ENCODE measurements at regions not wholly inside any gene's neighbourhood (a gene's known extent, or its start where the extent isn't known, plus 50 kb on each side); places are given as distances from the start of the nearest gene placed in this dataset.

GRCh38 chr14:84527706-84528105 lies 1002.2 kb upstream of the FLRT2 start:
- no peak for DNase-seq

DNA sequence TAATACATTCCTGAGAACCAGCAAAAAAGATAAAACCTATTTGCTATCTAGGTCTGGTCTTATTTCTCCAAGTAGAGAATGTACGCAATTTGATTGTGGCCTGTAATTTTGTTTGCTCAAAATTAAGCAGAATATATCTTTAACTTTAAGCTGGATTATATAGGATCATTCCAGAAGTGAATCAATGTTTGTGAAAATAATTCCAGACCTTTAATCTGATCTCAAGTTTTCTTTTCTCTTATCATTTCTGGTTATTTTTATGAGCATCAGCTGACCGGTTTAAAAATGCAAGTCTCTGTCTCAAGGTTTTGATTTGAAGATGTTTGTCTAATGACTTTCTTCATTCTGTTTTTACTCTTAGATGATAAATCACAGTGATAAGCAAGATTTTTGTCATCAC lies 997.9 kb upstream of the FLRT2 start:
- DNase-seq, result no peak

DNA sequence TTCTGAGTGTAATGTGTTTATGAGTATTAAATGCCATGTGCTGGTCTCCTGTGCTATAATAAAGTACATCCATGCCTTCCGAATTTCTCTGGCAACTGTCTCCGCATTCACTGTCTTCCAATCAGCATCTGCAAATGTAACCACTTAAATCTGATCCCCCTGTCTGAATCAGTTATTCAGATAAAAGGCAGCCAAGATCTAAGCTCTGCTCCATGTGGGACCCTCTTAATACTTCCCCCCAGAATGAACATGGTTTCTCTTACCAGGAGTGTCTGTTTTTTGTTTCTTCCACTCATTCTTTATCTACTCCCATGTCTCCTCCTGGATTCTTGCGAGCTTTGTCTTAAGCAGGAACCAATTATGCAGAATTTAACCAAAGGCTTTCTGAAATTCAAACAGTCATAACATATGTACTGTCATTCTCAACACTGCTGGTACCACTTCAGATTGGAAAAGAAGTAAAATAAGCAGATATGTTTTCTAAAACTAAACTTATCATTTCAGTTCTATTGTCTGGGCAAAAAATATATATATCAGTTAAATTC lies 996.7 kb upstream of the FLRT2 start:
- DNase-seq, result no peak

GRCh38 chr14:84533791-84534190 lies 996.2 kb upstream of the FLRT2 start:
- DNase-seq, result no peak

- DNase-seq, result no peak
Measured at GRCh38 chr14:84535484-84535883, 994.5 kb upstream of the FLRT2 start.

- DNase-seq, result no peak
Measured at GRCh38 chr14:84535976-84536375, 994.0 kb upstream of the FLRT2 start.

GRCh38 chr14:84541018-84541417 lies 988.9 kb upstream of the FLRT2 start:
- no peak for DNase-seq

DNA sequence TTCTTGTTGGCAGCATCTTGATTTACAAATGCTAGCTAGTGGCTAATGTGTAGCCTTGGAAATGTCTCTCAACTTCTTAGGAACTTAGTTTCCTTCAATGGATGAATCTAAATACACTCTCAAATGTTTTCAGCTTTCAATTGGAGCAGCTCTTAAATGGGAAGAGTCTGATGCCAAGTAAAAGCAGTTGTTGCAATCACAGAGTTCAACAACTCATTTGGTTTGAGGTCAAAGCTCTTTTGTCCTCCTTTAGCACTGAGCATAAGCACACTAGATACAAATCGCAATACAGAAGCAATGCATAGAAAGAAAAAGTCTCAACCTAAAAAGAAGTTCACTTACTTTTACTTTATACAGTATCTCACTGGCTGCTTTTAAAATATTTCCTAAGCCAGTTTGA lies 986.1 kb upstream of the FLRT2 start:
- no peak for DNase-seq

DNA sequence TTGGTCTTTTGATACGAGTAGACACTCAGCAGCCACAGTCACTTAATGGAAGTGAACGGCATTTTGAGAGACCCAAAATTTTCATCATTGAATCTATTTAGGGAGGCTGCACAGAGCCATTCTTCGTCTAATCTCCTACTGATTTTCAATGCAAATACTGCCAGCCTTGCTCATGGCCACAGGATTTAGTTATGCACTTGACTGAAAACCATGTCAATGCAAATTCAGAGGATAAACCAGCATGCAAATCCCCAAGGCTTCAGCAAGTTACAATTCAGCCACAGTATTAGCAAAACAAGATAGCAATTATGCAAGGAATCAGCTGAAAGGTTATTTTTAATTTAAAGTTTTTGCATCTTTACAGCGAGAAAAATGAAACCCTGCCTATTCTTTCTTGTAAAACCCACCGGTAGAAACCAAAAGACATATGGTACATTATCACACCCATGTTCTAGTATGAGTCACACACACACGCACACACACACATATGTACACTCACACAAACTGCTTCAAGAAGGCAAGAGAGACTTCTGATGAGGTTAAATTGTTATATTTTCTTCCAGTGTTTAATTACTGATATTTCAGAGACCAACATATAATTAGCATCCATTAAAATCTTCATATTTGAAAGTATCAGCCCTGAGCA lies 985.3 kb upstream of the FLRT2 start:
- no peak for DNase-seq

DNA sequence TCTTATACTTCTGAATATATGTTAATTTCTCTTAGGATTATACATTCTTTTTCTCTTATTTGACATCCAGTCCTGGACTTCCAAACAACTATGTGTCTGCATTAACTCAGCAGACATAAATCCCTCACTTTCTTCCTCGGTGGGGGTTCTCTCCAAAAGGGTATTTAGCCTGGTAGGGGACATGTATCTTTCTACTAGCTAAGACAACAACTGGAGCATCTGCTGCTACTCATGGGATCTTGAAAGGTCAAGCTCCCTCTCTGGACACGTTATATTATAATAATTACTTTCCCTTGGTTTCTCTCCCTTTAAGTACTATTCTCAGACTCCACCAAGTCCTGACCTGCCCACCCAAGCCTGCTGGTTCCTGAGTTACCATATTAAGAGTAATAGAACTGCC lies 983.7 kb upstream of the FLRT2 start:
- no peak for DNase-seq

DNA sequence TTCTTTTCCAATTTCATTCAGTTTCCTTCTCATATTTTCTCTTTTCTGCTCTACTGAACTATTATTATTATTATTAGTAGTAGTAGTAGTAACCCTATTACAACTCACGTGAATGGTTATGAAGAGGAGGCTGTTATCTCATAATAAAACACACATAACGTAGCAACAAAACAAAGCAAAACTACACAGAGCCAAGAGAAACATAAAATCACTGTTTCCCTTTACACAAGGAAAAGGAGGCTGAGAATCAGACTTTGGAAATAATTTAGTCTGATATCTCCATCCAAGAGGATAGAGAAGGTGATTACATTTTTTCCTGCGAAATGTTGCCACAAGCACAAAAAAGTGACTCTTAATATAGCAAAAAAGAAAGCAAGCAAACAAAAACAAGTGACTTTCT lies 975.8 kb upstream of the FLRT2 start:
- DNase-seq, result no peak

- DNase-seq, result no peak
Measured at GRCh38 chr14:84555493-84555892, 974.5 kb upstream of the FLRT2 start.

DNA sequence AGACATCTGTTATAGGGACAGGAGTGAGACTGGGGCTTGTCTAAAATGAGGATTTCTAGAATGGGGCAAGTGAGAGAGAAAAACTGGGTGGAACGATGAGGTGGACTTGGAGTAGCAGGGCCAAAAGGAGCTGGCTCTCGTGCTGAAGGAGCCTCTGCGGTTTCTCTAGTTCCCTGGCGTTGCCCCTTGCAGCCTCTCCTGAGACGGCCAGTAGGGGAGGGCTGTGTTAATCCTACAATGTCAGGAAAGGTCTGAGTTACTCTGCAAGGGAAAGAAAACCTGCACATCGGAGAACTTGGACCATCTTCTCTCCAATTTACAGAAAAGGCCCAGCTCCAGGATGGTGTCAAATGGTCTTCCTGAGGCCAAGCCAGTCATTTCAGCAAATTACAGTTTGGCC lies 963.8 kb upstream of the FLRT2 start:
- DNase-seq, result no peak

- no peak for DNase-seq
Measured at GRCh38 chr14:84575681-84576080, 954.3 kb upstream of the FLRT2 start.

- no peak for DNase-seq
Measured at GRCh38 chr14:84579292-84579691, 950.7 kb upstream of the FLRT2 start.

- DNase-seq, result no peak
Measured at GRCh38 chr14:84581041-84581440, 948.9 kb upstream of the FLRT2 start.

DNA sequence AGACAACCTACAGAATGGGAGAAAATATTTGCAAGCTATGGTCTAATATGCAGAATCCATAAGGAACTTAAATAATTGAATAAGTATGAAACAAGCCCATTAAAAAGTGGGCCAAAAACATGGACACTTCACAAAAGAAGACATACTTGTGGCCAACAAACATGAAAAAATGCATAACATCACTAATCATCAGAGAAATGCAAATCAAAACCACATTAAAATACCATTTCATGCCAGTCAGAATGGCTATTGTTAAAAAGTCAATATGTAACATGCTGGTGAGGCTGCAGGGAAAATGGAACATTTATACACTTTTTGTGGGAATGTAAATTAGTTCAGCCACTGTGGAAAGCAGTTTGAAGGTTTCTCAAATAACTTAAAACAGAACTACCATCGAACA lies 945.4 kb upstream of the FLRT2 start:
- DNase-seq, result no peak

DNA sequence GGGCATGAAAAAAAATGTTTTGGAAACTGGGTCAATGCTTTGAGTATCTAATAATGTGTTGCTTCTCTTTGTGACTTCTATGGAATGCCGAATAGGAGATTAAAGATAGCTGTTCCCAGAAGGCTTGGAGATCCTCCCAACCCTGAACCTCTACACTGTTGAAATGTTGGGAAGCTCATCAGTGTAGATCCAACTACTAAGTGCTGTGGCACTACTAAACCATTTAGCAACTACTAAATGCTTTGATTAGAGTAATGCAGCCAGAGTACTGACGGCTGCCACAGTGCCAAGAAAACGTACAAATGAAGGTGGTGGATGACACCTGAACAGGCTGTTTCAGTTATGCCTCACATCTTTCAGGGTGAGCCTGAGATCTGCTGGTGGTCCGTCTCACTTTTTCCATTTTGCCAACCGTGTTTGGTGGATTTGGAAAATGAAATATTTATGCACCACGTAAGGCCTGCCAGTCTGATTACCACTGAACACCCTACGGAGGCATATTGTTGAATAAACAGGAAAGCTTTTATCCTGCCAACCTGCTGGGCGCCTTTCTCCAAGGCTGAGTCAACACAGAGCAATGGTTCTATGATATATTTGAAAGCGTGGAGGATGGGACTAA lies 938.0 kb upstream of the FLRT2 start:
- DNase-seq, result no peak

DNA sequence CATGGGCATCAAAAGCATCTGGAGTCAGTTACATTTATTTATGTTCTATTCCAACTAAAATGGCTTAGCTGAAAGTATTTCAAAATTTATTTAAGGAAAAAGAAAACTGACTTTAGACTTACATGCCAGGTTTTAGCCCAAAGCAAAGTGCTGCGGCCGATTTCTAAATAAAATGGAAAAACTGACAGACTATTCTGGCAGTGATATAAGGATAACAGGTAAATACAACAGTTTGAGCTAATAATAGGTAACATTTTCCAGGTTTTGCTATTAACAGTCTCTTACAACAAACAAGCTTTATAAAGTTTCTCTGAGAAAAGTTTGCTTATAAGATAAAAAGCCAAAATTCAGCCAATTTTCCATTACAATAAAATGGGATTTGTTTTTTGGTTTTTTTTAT lies 937.2 kb upstream of the FLRT2 start:
- DNase-seq, result no peak

GRCh38 chr14:84610086-84610485 lies 919.9 kb upstream of the FLRT2 start:
- no peak for DNase-seq

DNA sequence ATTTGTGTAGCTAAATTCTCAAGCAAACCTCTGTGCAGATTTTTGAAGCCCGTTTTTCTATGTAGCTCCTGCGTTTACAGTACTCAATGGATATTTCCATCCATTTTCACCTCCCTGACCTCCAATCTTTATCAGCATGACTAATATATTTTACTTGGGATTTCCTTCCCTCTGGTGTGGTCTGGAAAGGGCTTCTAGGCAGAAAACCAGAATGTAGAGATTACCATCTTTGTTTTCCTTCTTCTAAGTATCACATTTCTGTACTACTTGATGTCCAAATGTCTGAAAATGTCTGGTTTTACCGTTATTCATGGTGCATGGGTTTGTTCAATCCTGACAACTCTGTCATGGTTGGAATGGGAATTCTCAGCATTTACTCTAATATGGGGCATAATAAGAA lies 907.6 kb upstream of the FLRT2 start:
- DNase-seq, result no peak

GRCh38 chr14:84643446-84643845 lies 886.5 kb upstream of the FLRT2 start:
- no peak for DNase-seq

GRCh38 chr14:84646786-84647500 lies 883.0 kb upstream of the FLRT2 start:
- DNase-seq, result no peak

GRCh38 chr14:84655014-84655413 lies 874.9 kb upstream of the FLRT2 start:
- no peak for DNase-seq
